HG03045 (cell line): ENCODE measurements at regions not wholly inside any gene's neighbourhood (a gene's known extent, or its start where the extent isn't known, plus 50 kb on each side); places are given as distances from the start of the nearest gene placed in this dataset.

Source experiments
- ATAC-seq: cut with Tn5 transposase; IDR thresholded peaks from one replicate; pipeline ENCODE4 v1.9.1; 2021; ENCODE audit warnings: mild to moderate bottlenecking, moderate library complexity; ENCODE audit not compliant: unreplicated experiment

DNA sequence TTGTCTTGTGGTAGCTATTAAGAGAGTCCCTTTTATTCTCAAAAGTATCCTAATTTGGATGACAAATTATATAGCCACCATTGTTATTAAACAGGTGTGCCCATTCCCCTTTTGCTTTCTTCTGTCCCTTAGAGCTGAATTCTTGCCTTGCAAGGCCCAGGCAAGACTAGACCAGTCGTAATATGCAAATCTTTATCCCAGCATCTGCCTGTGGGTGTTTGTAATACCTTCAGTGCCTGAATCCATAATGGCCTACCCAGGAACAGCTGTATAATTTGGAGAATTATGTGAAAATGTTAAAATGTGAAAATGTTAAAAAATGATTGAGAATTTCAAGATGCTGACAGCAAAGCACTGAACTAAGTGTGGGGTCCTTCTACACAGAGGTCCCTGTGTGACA lies 403.0 kb upstream of the RBMS3 start:
- no peak for ATAC-seq

DNA sequence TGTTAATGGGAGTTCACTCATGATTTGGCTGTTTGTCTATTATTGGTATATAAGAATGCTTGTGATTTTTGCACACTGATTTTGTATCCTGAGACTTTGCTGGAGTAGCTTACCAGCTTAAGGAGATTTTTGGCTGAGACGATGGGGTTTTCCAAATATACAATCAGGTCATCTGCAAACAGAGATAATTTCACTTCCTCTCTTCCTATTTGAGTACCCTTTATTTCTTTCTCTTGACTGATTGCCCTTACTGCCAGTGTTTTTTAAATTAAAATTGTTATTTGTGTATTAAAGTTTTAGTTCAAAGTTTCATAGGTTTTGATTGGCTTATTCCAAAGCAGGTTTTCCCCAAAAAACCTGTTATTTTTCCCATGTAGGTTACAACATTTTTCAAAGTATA lies 390.5 kb upstream of the RBMS3 start:
- ATAC-seq, result no peak

DNA sequence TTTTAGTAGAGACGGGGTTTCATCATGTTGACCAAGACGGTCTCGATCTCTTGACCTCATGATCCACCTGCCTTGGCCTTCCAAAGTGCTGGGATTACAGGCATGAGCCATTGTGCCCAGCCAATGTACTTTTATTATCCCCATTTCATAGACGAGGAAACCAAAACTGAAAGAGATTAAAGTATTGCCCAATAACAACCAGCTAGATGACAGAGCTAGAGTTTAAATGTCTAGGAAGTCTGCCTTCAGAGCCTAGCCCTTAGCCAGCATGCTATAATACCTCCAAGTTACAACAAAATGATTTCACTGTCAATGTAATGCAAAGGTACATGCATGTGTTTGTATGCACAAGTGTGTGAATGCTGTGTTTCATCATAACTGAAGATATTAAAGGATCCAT lies 389.4 kb upstream of the RBMS3 start:
- no peak for ATAC-seq

DNA sequence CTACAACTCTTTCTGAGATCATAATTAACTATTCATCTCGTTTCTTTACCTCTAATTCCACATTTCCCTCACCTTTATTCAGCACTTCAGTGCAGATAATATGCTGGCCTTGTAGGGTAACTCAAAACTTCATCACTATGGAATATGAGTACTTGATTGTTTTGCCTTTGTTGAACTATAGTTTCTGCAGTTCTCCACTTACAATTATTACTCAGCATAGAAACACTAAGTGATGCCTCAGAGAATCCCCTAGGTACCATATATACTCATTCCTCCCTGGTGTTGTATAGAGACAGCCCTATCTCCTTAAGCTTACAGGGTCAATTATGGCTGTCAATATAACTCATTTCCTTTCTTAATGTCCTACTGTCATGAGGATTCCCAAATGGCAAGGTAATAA lies 380.6 kb upstream of the RBMS3 start:
- no peak for ATAC-seq

DNA sequence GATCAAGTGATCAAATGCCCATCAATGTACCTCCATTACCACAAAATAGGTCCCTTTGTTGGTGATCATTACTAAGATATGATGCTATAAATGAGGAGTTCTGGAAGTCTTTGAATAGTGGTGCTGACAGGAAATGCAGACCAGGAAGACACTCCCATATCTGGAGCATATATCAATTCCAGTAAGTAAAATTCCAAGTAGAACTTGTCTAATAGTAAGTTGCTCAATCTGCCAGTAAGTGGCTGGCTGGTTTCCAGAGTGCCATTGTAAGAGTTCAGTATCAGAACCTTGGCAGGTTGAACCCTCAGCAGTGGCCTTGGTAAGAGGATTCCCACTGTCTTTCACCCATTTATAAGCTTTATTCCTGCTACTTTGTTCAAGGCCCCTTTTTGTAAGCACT lies 379.9 kb upstream of the RBMS3 start:
- no peak for ATAC-seq

DNA sequence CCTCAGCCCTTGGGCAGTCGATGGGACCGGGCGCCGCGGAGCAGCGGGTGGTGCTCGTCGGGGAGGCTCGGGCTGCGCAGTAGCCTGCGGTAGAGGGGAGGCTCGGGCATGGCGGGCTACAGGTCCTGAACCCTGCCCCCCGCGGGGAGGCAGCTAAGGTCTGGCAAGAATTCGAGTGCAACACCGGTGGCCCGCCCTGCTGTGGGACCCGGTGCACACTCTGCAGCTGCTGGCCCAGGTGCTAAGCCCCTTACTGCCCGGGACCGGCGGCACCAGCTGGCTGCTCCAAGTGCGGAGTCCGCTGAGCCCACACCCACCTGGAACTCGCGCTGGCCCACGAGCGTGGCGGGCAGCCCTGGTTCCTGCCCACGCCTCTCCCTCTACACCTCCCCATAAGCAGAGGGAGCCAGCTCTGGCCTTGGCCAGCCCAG lies 377.7 kb upstream of the RBMS3 start:
- no peak for ATAC-seq

DNA sequence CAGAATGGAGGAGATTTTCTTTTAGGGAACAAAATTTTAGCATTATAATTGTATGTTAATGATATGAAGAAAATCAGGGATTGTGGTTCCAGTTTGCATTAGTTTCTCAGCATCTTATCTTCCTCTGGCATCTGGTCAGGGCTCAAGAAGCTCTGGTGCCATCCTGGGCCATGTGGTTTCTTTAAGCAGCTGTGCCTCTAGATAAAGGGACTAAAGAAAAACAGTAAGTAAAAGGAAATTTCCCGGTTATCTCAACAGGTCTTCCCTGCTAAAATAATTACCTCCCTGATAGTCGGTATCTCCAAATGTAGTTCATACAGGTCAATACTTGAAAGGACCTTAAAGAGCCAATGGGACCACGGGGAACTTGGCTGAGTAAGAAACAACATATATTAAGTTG lies 375.1 kb upstream of the RBMS3 start:
- no peak for ATAC-seq

DNA sequence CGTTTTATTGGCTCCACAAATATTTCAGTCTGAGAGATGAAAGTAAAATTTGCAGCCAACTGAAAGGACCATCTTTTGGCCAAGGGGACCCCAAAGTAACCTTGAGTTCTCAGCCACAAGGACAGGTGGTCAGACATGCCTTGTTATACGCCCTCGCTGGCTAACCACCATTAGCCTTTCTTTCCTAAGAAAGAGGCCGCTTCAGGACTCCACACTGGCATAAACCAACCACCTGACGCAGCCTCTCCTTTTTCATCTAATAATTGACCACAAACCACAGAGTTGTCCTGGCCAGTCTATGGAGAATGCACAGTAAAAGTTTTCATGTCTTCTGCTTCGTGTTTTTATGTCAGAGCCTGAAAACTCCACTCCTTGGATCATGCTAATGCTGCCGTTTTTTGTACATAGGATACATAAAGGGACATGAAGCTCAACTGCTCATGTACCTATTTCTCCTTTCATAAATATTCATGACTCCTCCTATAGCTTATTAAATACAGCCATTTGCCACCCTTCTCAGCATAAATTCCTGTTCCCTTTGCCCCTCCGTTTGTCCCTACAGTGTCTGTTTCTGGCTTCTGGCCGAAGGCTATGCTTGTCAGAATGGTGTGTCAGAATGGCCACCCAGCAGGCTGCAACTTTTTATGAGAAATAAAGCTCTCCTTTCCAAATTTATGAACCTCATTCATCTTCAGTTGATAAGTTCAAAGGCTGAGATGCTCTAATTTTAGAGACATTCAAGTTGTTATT lies 374.1 kb upstream of the RBMS3 start:
- ATAC-seq, result no peak

DNA sequence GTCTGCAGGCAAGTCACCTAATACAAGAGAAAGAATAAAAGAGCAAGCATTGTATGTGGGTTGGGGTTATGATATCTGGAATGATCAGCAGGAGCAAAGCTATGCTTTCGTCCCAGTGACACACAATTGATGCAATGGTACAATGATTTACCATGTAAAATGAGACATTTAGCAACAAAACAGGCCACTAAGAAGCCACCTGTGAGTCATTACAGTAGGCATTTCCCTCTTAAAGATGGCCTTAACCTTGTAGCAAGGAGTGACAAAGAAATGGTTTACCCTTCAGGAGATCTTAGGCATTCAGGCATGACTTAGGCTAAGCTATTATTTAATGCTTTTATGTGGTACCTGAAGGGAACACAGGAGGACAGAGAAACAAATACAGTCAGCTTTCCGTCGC lies 373.3 kb upstream of the RBMS3 start:
- ATAC-seq, result no peak

DNA sequence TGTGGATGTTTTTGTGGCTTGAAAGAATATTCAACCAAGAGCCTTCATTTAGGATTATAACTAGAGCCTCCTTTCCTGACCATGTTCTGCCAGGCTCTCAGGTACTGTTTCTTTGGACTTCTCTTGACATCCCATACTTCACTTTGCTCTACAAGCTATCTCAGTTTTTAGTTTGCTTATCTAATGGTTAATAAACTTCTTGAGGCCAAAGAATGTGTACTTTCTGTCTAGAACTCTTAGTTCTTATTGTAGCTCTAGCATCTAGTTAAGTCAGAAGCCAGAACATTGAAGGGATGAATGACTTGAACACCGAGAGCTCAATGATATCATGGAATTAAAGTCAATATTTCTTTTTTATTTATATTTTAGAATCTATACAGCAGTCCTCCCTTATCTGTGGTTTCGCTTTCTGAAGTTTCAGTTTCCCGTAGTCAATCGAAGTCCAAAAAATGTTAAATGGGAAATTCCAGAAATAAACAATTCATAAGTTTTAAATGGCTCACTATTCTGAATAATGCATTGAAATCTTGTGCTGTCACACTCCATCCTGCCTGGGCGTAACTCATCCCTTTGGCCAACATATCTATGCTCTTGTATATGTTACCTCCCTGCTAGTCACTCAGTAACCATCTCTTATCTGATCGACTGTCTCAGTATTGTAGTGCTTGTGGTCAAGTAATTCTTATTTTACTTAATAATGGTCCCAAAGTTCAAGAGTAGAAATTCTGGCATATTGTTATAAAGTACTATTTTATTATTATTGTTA lies 368.6 kb upstream of the RBMS3 start:
- ATAC-seq, result no peak

DNA sequence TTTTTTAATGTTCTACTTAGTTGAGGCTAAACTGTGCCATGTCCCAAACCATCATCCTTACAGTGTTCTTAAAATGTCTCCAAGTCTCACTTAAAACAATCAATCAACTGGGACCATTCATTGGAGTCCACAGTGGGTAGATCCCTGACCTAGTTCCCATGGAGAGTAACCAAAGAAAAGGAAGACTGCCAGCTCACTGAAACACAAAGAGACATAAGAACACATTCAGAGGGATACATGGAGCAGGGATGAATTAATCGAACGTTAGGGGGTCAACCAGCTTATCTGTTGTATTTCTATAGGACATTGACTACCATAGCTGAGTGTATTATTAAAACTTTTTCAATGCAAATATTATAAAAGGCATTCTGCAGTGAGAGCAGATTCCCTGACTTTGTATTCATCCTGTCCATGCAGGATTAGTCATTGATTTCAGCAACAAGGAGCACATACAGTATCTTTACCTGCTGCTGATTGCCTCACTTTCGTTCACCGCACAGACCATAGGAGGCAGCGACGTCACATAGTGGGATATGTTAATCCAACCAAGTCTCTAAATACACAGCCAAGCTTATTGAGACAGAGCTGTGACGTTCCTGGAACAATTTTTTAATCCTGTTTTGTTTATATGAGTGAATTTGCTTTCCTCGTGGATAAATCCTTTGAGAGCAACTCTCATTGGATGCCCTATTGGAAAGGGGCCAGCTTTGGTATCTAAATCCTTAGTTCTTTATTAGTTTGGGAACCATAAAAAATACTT lies 364.9 kb upstream of the RBMS3 start:
- no peak for ATAC-seq

DNA sequence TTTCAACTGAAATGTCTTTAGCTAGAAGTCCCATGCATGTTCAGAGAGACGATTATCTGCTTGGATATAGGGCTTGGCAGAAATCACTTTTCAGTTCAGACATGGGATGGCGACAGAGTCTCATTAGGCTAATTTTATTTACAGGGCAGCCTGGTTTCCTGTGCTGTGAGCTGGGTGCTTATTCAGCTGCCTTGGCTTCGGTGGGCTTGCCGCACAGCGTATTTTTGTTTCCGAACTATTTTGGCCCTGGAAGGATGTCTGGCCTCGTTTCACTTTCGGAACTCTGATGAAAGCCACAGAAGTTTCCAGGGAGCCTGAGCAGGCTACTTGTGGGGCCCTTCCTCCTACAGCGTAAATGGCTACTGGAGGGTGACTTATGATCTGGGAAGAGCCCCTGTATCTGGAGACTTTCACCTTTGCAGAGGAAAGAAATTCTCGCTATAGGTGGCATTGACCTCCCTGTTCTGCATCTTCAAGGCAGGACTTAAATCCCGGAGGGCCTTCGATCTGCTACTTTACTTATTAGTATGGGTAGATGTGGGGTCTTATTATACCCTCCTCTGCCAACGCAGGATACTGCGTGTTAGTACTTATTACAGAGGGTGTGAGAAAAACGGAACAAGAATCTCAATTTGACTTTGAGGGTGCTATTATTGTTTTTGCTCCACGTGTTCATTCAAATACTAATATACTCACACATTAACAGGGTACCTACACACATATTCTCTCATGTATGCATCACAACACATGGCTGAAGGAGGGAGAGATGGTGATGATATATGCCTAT lies 364.0 kb upstream of the RBMS3 start:
- ATAC-seq, result peak; percentile 88

DNA sequence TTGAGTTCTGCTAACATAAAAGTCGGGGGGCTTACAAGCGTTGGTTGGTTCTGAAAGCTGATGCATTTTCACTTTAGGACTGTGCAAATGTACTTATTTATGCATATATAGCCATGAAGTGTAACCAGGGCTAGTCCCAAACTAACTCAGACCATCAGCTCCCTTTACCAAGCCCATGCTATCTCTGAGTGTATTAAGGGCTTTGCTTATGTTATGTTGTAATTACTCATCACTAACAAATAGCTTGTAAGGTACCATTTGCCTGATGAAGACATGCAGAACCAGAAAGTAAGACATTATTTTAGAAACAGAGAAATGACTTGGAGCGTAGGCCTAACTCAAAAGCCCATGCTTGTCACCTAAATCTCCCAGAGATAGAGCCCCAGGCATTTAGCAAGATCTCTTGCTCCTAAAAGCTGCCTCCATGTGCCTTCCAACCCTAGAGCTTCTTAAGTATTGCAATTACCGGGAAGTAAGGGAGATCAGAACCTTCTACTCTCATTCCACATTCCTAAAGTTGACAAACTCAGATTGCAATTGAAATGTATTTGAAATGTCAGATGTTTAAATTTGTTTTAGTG lies 362.9 kb upstream of the RBMS3 start:
- ATAC-seq, result no peak

DNA sequence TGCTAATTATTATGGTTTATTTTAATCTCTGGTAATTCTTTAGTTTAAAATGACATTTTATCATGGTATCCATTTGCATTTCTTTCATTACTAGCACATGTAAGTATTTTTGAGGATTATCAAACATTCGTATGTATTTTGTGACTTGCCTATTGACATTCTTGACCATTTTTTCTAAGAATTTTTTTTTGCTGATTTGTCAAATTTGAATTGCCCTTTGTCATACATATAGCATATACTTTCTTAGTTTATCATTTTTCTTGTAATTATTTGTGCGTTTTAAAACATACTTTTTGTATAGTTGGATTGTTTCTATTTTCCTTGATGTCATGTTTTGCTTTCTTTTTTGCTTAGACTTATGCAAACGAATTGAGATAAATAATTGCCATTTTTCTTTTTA lies 358.5 kb upstream of the RBMS3 start:
- ATAC-seq, result no peak

DNA sequence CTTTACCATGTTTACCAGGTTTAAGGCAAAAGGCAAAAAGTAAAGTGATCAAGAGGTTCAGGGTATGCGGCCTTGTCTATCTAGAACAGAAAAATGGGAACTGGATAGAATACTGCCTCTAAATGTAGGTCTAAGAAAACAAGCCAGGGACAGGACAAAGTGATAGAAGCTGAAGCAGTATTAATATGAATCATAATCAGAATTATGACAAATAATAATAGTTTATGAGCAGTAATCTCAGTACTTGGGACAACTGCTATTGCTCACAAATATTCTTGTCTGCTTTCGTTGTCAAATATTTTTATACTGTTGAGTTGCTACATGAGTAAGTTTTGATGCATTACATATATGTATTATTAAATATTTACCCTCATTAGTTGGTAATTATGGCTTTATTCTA lies 356.9 kb upstream of the RBMS3 start:
- no peak for ATAC-seq

DNA sequence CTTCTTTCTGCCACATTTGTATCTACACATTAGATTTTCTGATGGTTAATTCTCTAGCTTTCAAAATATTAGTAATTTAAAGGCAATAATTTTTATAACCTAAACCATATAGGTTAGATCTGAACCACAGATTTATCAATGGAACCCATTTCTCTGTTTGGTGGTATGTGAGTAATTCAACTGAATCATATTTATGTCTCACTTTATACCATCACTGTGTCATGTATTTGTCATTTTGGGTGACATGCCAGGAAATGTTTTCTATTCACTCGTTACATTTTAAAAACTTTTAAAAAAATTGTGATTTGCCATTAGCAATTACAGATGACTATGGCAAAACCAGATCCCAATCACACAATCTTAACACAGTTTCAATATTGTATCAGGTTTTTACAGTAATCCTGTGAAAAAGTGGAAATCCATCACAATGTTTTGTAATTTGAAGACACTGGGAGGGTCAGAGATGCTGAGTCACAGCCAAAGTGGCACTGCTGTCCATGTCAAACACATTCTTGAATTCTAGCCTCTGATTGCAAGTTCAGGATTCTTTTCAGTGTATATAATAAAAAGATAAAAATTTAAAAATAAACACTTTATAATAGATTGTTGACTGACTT lies 356.0 kb upstream of the RBMS3 start:
- ATAC-seq, result no peak

DNA sequence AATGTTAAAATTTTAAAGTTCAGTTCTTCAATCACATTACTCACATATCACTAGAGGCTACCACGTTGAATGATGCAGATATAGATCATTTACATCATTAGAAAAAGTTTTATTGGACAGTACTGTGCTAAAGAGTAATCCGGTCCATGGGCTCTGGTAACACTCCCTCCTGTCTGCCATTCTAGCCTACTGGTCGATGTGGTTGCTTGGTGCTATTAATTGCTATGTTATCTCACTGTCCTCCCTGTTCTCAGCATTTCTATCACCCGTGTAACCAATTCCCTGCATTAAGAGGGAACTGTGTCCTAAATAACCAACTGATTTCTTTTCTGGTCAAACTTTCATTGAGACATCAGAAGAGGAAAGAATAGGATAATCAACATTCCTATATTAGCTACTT lies 347.5 kb upstream of the RBMS3 start:
- no peak for ATAC-seq

DNA sequence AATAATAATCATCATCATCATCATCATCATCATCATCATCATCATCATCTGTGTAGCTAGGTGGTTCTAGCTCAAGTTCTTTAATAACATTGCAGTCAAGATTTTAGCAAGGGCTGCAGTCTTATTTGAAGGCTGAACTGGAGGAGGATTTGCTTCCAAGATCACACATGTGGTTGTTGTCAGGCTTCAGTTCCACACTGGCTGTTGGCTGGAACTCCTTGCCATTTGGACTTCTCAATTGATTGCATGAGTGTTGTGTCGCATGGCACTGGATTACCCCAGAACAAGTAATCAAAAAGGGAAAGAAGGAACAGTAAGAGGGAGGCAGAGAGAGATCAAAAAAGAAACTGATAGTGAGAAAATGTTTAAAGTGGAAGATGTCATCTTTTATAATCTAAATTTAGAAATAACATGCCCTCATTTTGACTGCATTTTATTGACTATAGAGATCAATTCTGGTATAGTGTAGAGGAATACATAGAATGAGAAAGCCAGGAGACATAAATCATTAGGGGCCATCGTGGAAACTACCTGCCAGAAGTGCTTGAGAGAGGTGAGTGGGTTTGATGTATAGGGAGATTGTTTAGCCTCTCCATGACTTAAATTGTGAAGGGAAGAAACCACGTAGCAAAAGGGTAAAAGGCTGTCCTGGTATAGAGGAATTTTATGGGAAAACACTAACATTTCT lies 346.6 kb upstream of the RBMS3 start:
- ATAC-seq, result no peak

DNA sequence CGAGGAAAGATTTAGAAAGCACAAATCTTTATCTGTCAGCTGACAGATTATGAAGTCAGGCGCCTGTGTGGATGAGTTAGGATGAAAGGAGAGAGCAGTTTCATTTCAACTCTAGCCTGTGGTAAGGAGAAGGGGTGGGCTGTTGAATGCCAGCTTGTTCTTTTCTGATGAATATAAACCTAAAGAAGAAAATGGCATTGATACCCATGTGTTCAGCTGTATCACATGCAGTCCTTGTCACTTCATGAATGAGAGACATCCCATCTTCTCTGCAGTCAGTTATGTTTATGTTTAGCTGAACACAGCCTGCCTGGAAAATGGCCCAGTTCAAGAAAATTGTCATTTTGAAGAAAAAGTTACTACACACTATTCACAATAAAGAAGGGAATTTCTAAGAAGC lies 345.7 kb upstream of the RBMS3 start:
- ATAC-seq, result no peak

DNA sequence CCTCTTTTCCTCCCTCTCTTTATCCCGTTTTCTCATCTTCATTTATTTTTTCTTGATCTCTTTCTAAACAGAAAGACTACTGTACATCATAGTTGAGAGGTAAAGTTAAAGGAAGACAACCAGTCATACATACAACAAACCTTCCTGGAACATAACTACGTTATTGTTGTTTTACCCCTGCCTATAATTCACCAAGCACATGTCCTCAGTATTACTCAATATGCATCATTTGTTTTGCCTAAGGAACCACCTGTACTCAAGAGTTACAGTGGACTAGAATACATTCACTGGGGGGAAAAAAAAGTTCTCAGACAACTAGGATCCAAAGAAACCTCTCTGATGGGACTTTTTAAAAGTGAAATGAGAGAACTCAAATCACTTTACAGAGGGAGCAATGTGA lies 344.7 kb upstream of the RBMS3 start:
- no peak for ATAC-seq
